ENCODE measurements at regions not wholly inside any gene's neighbourhood (a gene's known extent, or its start where the extent isn't known, plus 50 kb on each side); places are given as distances from the start of the nearest gene placed in this dataset.
"Not testable (repeated sequence)": the region's sequence is repeated elsewhere in the genome, so short reads cannot be mapped to it uniquely, and the experiment has no call there.

- CTCF ChIA-PET, result interaction anchor here (1.5 to 1.7 kb wide), 2 partner anchors 12 kb away, joined by 3 to 8 read pairs; no protein-coding TSS in a partner anchor
- H3K79me2 ChIP-seq (ENCODE audit: insufficient read depth); H3K9me3 ChIP-seq; H3K36me3 ChIP-seq (replicated peaks in 1 of 2; ENCODE audit: control insufficient read depth in 1 of 2, insufficient read depth in 2 of 2, low read length in 1 of 2); POLR2A ChIA-PET; H3K4me3 ChIP-seq (ENCODE audit: low read depth in 2 of 2, low read length in 1 of 2); H3K4me2 ChIP-seq; H2AFZ ChIP-seq (ENCODE audit: low read depth); H3K27ac ChIP-seq (ENCODE audit: low read depth in 2 of 2, low read length in 1 of 2); H4K20me1 ChIP-seq (ENCODE audit: insufficient read depth); DNase-seq; H3F3A ChIP-seq (replicated peaks; ENCODE audit: insufficient read depth); H3K9me2 ChIP-seq; H3K4me1 ChIP-seq (ENCODE audit: control insufficient read depth in 1 of 2, insufficient read depth in 2 of 2, low read depth in 1 of 2, low read length in 1 of 2); H3K27me3 ChIP-seq (ENCODE audit: insufficient read depth); H3K9ac ChIP-seq: not testable (repeated sequence)
- WGBS (ENCODE audit: low lambda C conversion rate), result 55% methylated on average over 9 of the region's 9 CpGs
Observed at GRCh38 chr10:93127642-93128215, 54.0 kb downstream of the CYP26A1 start.

- WGBS (ENCODE audit: low lambda C conversion rate), result 33% methylated on average over 6 of the region's 6 CpGs
Observed at GRCh38 chr10:93131986-93132385, 58.3 kb downstream of the CYP26A1 start.

GRCh38 chr10:93138113-93138870 is 64.6 kb downstream of the CYP26A1 start:
- Histone ChIP-seq H2AFZ (ENCODE audit: low read depth) (peak overlapping the region; percentile 51; the same call in 1 of the 2 replicates), H3K4me1 (ENCODE audit: control insufficient read depth in 1 of 2, insufficient read depth in 2 of 2, low read depth in 1 of 2, low read length in 1 of 2) (no peaks in the 10 kb centered on the region), H3K4me3 (ENCODE audit: low read depth in 2 of 2, low read length in 1 of 2) (no peak overlapping the region), H3K9me3 (no peaks in the 10 kb centered on the region), H3K4me2 (no peak overlapping the region), H3K9ac (no peak overlapping the region), H3K36me3 (replicated peaks in 1 of 2; ENCODE audit: control insufficient read depth in 1 of 2, insufficient read depth in 2 of 2, low read length in 1 of 2) (no peaks in the 10 kb centered on the region), H4K20me1 (ENCODE audit: insufficient read depth) (no peaks in the 10 kb centered on the region), H3K9me2 (no peaks in the 10 kb centered on the region), H3K27ac (ENCODE audit: low read depth in 2 of 2, low read length in 1 of 2) (no peak overlapping the region), H3K79me2 (ENCODE audit: insufficient read depth) (no peaks in the 10 kb centered on the region), H3F3A (replicated peaks; ENCODE audit: insufficient read depth) (no peaks in the 10 kb centered on the region), H3K27me3 (ENCODE audit: insufficient read depth) (peaks cover 7% of the 10 kb centered on the region; the same call in 1 of the 2 replicates)
- WGBS (ENCODE audit: low lambda C conversion rate), result 67% methylated on average over 11 of the region's 11 CpGs
- POLR2A ChIA-PET, result no interaction called here
- TF ChIP-seq CHD2 (IDR thresholded peaks at IDR 0.05; ENCODE audit: low read length, partially characterized antibody) (no peak), RXRA (IDR thresholded peaks at IDR 0.05; ENCODE audit: borderline replicate concordance, low read depth) (no peak), FOXM1 (IDR thresholded peaks at IDR 0.05; ENCODE audit: low read depth) (no peak), TCF12 (IDR thresholded peaks at IDR 0.05) (no peak), JUND (IDR thresholded peaks at IDR 0.05) (no peak), RFX5 (IDR thresholded peaks at IDR 0.05; ENCODE audit: low read length) (no peak), SIN3A (IDR thresholded peaks at IDR 0.05; ENCODE audit: borderline replicate concordance, low read depth, low read length) (no peak), POLR2AphosphoS5 (IDR thresholded peaks at IDR 0.05; ENCODE audit: low read depth, low read length) (no peak)
- TF ChIP-seq, protein P1, sequence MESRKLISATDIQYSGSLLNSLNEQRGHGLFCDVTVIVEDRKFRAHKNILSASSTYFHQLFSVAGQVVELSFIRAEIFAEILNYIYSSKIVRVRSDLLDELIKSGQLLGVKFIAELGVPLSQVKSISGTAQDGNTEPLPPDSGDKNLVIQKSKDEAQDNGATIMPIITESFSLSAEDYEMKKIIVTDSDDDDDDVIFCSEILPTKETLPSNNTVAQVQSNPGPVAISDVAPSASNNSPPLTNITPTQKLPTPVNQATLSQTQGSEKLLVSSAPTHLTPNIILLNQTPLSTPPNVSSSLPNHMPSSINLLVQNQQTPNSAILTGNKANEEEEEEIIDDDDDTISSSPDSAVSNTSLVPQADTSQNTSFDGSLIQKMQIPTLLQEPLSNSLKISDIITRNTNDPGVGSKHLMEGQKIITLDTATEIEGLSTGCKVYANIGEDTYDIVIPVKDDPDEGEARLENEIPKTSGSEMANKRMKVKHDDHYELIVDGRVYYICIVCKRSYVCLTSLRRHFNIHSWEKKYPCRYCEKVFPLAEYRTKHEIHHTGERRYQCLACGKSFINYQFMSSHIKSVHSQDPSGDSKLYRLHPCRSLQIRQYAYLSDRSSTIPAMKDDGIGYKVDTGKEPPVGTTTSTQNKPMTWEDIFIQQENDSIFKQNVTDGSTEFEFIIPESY (IDR thresholded peaks at IDR 0.05; ENCODE audit: borderline replicate concordance, low read depth), result no peak
- no peak for DNase-seq
- CTCF ChIA-PET, result interaction anchor here (0.6 kb wide), 1 partner anchor 1622 kb away, joined by 3 read pairs; no protein-coding TSS in a partner anchor

More at GRCh38 chr10:93131986-93132385, 58.3 kb downstream of the CYP26A1 start:
- ChIA-PET CTCF (no interaction called here), POLR2A (no interaction called here)
- H3K79me2 ChIP-seq (ENCODE audit: insufficient read depth), result no peaks in the 10 kb centered on the region
- no peak for DNase-seq
- H2AFZ ChIP-seq (ENCODE audit: low read depth), result no peak overlapping the region
- H3K27me3 ChIP-seq (ENCODE audit: insufficient read depth), result peaks cover 8% of the 10 kb centered on the region; the same call in 1 of the 2 replicates
- no peaks in the 10 kb centered on the region for H3F3A ChIP-seq (replicated peaks; ENCODE audit: insufficient read depth)
- no peak overlapping the region for H3K4me2 ChIP-seq
- no peak for TF ChIP-seq RAD21 (IDR thresholded peaks at IDR 0.05; ENCODE audit: low read length)
- TF ChIP-seq YY1 (IDR thresholded peaks at IDR 0.05; ENCODE audit: low read depth), result no peak
- TF ChIP-seq, protein P1 (IDR thresholded peaks at IDR 0.05; ENCODE audit: borderline replicate concordance, low read depth), result no peak
- no peak for TF ChIP-seq TAF1 (IDR thresholded peaks at IDR 0.05; ENCODE audit: borderline replicate concordance, low read depth, low read length)
- no peak for TF ChIP-seq FOXJ3 (CRISPR knock-in tag; IDR thresholded peaks at IDR 0.05)
- H3K36me3 ChIP-seq (replicated peaks in 1 of 2; ENCODE audit: control insufficient read depth in 1 of 2, insufficient read depth in 2 of 2, low read length in 1 of 2), result no peaks in the 10 kb centered on the region
- H3K9me2 ChIP-seq, result no peaks in the 10 kb centered on the region
- 0 out of 2 replicates have a peak, but pooled peaks cover 4% of the 10 kb centered on the region for H3K9me3 ChIP-seq
- H3K4me3 ChIP-seq (ENCODE audit: low read depth in 2 of 2, low read length in 1 of 2), result no peak overlapping the region
- no peaks in the 10 kb centered on the region for H3K4me1 ChIP-seq (ENCODE audit: control insufficient read depth in 1 of 2, insufficient read depth in 2 of 2, low read depth in 1 of 2, low read length in 1 of 2)
- no peak overlapping the region for H3K9ac ChIP-seq
- H4K20me1 ChIP-seq (ENCODE audit: insufficient read depth), result no peaks in the 10 kb centered on the region
- no peak overlapping the region for H3K27ac ChIP-seq (ENCODE audit: low read depth in 2 of 2, low read length in 1 of 2)
